H9 (cell line): ENCODE measurements at regions not wholly inside any gene's neighbourhood (a gene's known extent, or its start where the extent isn't known, plus 50 kb on each side); places are given as distances from the start of the nearest gene placed in this dataset.

Experiments
- DNase-seq: peaks from one replicate; pipeline ENCODE4 v3.0.0-alpha.2; 2017
- H2AFZ ChIP-seq: one replicate; pipeline ENCODE4 v1.6.1; 2013; ENCODE audit warnings: mild to moderate bottlenecking, low read length, control low read depth, moderate library complexity
- H2AK5ac ChIP-seq: 2 replicates; pipeline ENCODE4 v1.6.1; 2013; ENCODE audit warnings: low read length, control low read depth, mixed read lengths; ENCODE audit not compliant: insufficient read length
- H2BK120ac ChIP-seq: one replicate; pipeline ENCODE4 v1.6.1; 2013; ENCODE audit warnings: low read depth, mild to moderate bottlenecking, low read length, control low read depth, inconsistent platforms; ENCODE audit not compliant: poor library complexity, severe bottlenecking
- H2BK12ac ChIP-seq: 2 replicates; pipeline ENCODE4 v1.6.1; 2013; ENCODE audit warnings: low read length, control low read depth, mixed read lengths, low read depth; ENCODE audit not compliant: insufficient read length
- H2BK15ac ChIP-seq: 2 replicates; pipeline ENCODE4 v1.6.1; 2013; ENCODE audit warnings: low read depth, low read length, control low read depth
- H2BK20ac ChIP-seq: one replicate; pipeline ENCODE4 v1.6.1; 2013; ENCODE audit warnings: low read depth, mild to moderate bottlenecking, low read length, control low read depth, inconsistent platforms; ENCODE audit not compliant: poor library complexity, severe bottlenecking
- H2BK5ac ChIP-seq: 2 replicates; pipeline ENCODE4 v1.6.1; 2013; ENCODE audit warnings: low read length, control low read depth, mixed read lengths; ENCODE audit not compliant: insufficient read length
- H3K14ac ChIP-seq: 2 replicates; pipeline ENCODE4 v1.6.1; 2013; ENCODE audit warnings: low read length, control low read depth; ENCODE audit not compliant: insufficient read depth
- H3K18ac ChIP-seq: 2 replicates; pipeline ENCODE4 v1.6.1; 2013; ENCODE audit warnings: low read depth, mild to moderate bottlenecking, mixed read lengths, low read length, control low read depth; ENCODE audit not compliant: insufficient read length
- H3K23ac ChIP-seq: 2 replicates; pipeline ENCODE4 v1.6.1; 2013; ENCODE audit warnings: low read length, control low read depth, mixed read lengths, low read depth; ENCODE audit not compliant: insufficient read length
- H3K23me2 ChIP-seq: 2 replicates; pipeline ENCODE4 v1.6.1; 2013; ENCODE audit warnings: low read depth, mild to moderate bottlenecking, mixed read lengths, low read length, control low read depth; ENCODE audit not compliant: insufficient read length, poor library complexity, severe bottlenecking
- H3K27ac ChIP-seq: 2 replicates; pipeline ENCODE4 v1.5.1; 2013; ENCODE audit warnings: low read length, control low read depth, mixed read lengths, low read depth; ENCODE audit not compliant: insufficient read length
- H3K27me3 ChIP-seq: 2 replicates; pipeline ENCODE4 v1.6.1; 2013; ENCODE audit warnings: low read length, control low read depth, inconsistent platforms; ENCODE audit not compliant: insufficient read depth
- H3K4ac ChIP-seq: 2 replicates; pipeline ENCODE4 v1.6.1; 2013; ENCODE audit warnings: low read depth, mild to moderate bottlenecking, control low read depth, inconsistent platforms, low read length, moderate library complexity
- H3K4me1 ChIP-seq: 2 replicates; pipeline ENCODE4 v1.6.1; 2013; ENCODE audit warnings: low read length, control low read depth, inconsistent platforms; ENCODE audit not compliant: insufficient read depth
- H3K4me2 ChIP-seq: 2 replicates; pipeline ENCODE4 v1.6.1; 2013; ENCODE audit warnings: low read length, control low read depth, mixed read lengths; ENCODE audit not compliant: insufficient read length, insufficient read depth
- H3K56ac ChIP-seq: 2 replicates; pipeline ENCODE4 v1.6.1; 2013; ENCODE audit warnings: low read depth, mild to moderate bottlenecking, mixed read lengths, low read length, control low read depth; ENCODE audit not compliant: insufficient read length
- H3K79me1 ChIP-seq: 2 replicates; pipeline ENCODE4 v1.6.1; 2013; ENCODE audit warnings: low read depth, mild to moderate bottlenecking, moderate library complexity, low read length, control low read depth, inconsistent platforms; ENCODE audit not compliant: insufficient read depth, poor library complexity, severe bottlenecking
- H3K79me2 ChIP-seq: 2 replicates; pipeline ENCODE4 v1.6.1; 2013; ENCODE audit warnings: low read length, control low read depth, inconsistent platforms; ENCODE audit not compliant: insufficient read depth
- H3K9ac ChIP-seq: 2 replicates; pipeline ENCODE4 v1.6.1; 2013; ENCODE audit warnings: low read length, control low read depth, mixed read lengths; ENCODE audit not compliant: insufficient read length; ENCODE audit errors: extremely low read depth
- H3K9me3 ChIP-seq: one replicate; pipeline ENCODE4 v1.6.1; 2013; ENCODE audit warnings: low read depth, low read length, inconsistent platforms; ENCODE audit not compliant: control insufficient read depth
- H3T11ph ChIP-seq: one replicate; pipeline ENCODE4 v1.6.1; 2013; ENCODE audit warnings: mild to moderate bottlenecking, low read length, control low read depth, inconsistent platforms
- H4K20me1 ChIP-seq: one replicate; pipeline ENCODE4 v1.6.1; 2013; ENCODE audit not compliant: control insufficient read depth, insufficient read length, insufficient read depth
- H4K5ac ChIP-seq: 2 replicates; pipeline ENCODE4 v1.6.1; 2013; ENCODE audit warnings: low read depth, mild to moderate bottlenecking, mixed read lengths, low read length, control low read depth; ENCODE audit not compliant: insufficient read length
- H4K8ac ChIP-seq: replicated peaks from 2 replicates; pipeline ENCODE4 v1.6.1; 2013; ENCODE audit warnings: low read length, control low read depth, mixed read lengths, low read depth; ENCODE audit not compliant: insufficient read length
- H4K91ac ChIP-seq: 2 replicates; pipeline ENCODE4 v1.6.1; 2013; ENCODE audit warnings: low read depth, mild to moderate bottlenecking, moderate library complexity, mixed read lengths, low read length, control low read depth; ENCODE audit not compliant: insufficient read length
- H3K27ac Mint-ChIP-seq, 3 experiments: 2 replicates in 2 of 3; 3 replicates in 1 of 3; pipeline ENCODE4 v1.8.0; 2020 to 2021; ENCODE audit warnings: mixed read lengths in 3 of 3, mild to moderate bottlenecking in 1 of 3, moderate library complexity in 1 of 3
- H3K27me3 Mint-ChIP-seq: 2 replicates; pipeline ENCODE4 v1.8.0; 2021; ENCODE audit warnings: low read depth, mild to moderate bottlenecking, moderate library complexity, mixed read lengths
- H3K36me3 Mint-ChIP-seq, 3 experiments: 2 replicates in 2 of 3; 3 replicates in 1 of 3; pipeline ENCODE4 v1.8.0; 2020 to 2021; ENCODE audit warnings: low read depth in 3 of 3, mixed read lengths in 3 of 3; ENCODE audit not compliant: insufficient read depth in 1 of 3
- H3K4me1 Mint-ChIP-seq, 2 experiments: 2 replicates each; pipeline ENCODE4 v1.8.0; 2020; ENCODE audit warnings: mixed read lengths in 2 of 2
- H3K4me3 Mint-ChIP-seq, 2 experiments: 2 replicates in 1 of 2; 3 replicates in 1 of 2; pipeline ENCODE4 v1.8.0; 2020 to 2021; ENCODE audit warnings: mild to moderate bottlenecking in 2 of 2, mixed read lengths in 2 of 2, moderate library complexity in 1 of 2
- H3K9me3 Mint-ChIP-seq, 2 experiments: 2 replicates in 1 of 2; 3 replicates in 1 of 2; pipeline ENCODE4 v1.8.0; 2020; ENCODE audit warnings: mild to moderate bottlenecking in 2 of 2, mixed read lengths in 2 of 2, moderate library complexity in 1 of 2
- CTCF ChIP-seq: fragments of 200-600 bp; sonication (generic); conservative IDR thresholded peaks from 3 replicates; pipeline ENCODE4 v1.8.0; 2021; ENCODE audit warnings: antibody characterized with exemption, mild to moderate bottlenecking
- WGBS: extraction: QIAGEN DNeasy Blood & Tissue Kit; methylation state at CpG from one replicate; pipeline ENCODE4 v1.1.7; 2013; ENCODE audit warnings: missing lambda C conversion rate, low lambda C conversion rate, mixed read lengths; ENCODE audit not compliant: insufficient read length; ENCODE audit errors: extremely low coverage; 5-methylcytosine and 5-hydroxymethylcytosine counted together

GRCh38 chr1:68831281-68831680, 334.4 kb upstream of the DEPDC1 start:
- Histone ChIP-seq H2BK12ac (no peak overlapping the region), H3K27me3 (no peaks in the 10 kb centered on the region), H3K4me1 (peaks cover 2% of the 10 kb centered on the region; the same call in 1 of the 2 replicates), H3K23ac (no peak overlapping the region), H3K14ac (no peak overlapping the region), H3K4me2 (no peak overlapping the region), H2BK5ac (no peak overlapping the region), H2AK5ac (no peak overlapping the region), H4K91ac (no peak overlapping the region), H3K79me2 (no peaks in the 10 kb centered on the region), H2BK20ac (no peak overlapping the region), H3K4ac (no peak overlapping the region), H4K5ac (no peak overlapping the region), H2BK120ac (no peak overlapping the region), H3K79me1 (no peaks in the 10 kb centered on the region), H3K18ac (no peak overlapping the region), H4K20me1 (no peaks in the 10 kb centered on the region), H3K9me3 (no peaks in the 10 kb centered on the region), H3K9ac (no peak overlapping the region), H2AFZ (no peak overlapping the region), H2BK15ac (no peak overlapping the region), H4K8ac (no peak overlapping the region), H3K56ac (no peak overlapping the region), H3T11ph (no peak overlapping the region), H3K23me2 (no peaks in the 10 kb centered on the region), H3K27ac (no peak overlapping the region)
- H3K4me1 Mint-ChIP-seq: peaks cover 0 to 3% of the 10 kb centered on the region in 2 experiments; a peak in 2 of 4 replicates
- DNase-seq: no peak
- H3K27ac Mint-ChIP-seq: no peak overlapping the region
- no peaks in the 10 kb centered on the region for H3K27me3 Mint-ChIP-seq
- TF ChIP-seq CTCF: no peak
- peaks cover 10 to 11% of the 10 kb centered on the region in 2 experiments for H3K9me3 Mint-ChIP-seq
- no peak overlapping the region for H3K4me3 Mint-ChIP-seq
- WGBS: no CpG with 5 or more reads among the region's 1 CpG
- peaks cover 0 to 13% (median 5%) of the 10 kb centered on the region in 3 experiments; a peak in 4 of 7 replicates for H3K36me3 Mint-ChIP-seq
